Fibroblast of lung (primary cell): ENCODE measurements at regions not wholly inside any gene's neighbourhood (a gene's known extent, or its start where the extent isn't known, plus 50 kb on each side); places are given as distances from the start of the nearest gene placed in this dataset.

Source experiments
- DNase-seq, 2 donors: peaks; one replicate each; pipeline versions ENCODE4 v3.0.0 to v3.0.0-alpha.2; 2010; ENCODE audit warnings: low read depth in 2 of 2
- H2AFZ ChIP-seq: 2 replicates; pipeline ENCODE4 v1.5.1; 2012; ENCODE audit warnings: low read length, control low read depth, inconsistent platforms
- H3K27ac ChIP-seq: 2 replicates; pipeline ENCODE4 v1.5.1; 2011; ENCODE audit warnings: low read length, control low read depth; ENCODE audit not compliant: insufficient read depth
- H3K27me3 ChIP-seq: 2 replicates; pipeline ENCODE4 v1.5.1; 2011; ENCODE audit warnings: mild to moderate bottlenecking, low read length; ENCODE audit not compliant: control insufficient read depth, insufficient read depth
- H3K36me3 ChIP-seq: 2 replicates; pipeline ENCODE4 v1.5.1; 2011; ENCODE audit warnings: low read length; ENCODE audit not compliant: control insufficient read depth, insufficient read depth
- H3K4me1 ChIP-seq: 2 replicates; pipeline ENCODE4 v1.5.1; 2011; ENCODE audit warnings: low read length; ENCODE audit not compliant: control insufficient read depth, insufficient read depth; ENCODE audit errors: extremely low read depth
- H3K4me2 ChIP-seq: 2 replicates; pipeline ENCODE4 v1.5.1; 2011; ENCODE audit warnings: low read length, control low read depth; ENCODE audit not compliant: insufficient read depth; ENCODE audit errors: extremely low read depth
- H3K4me3 ChIP-seq, 4 experiments: fragments of 200-600 bp in 1 of 4; sonication (generic) in 1 of 4; replicated peaks in 1 of 4; 2 replicates each; pipeline ENCODE4 v1.5.1; 2011 to 2016; ENCODE audit warnings: low read length in 4 of 4, low read depth in 3 of 4, mild to moderate bottlenecking in 3 of 4, control low read depth in 2 of 4, inconsistent platforms in 1 of 4, mixed read lengths in 1 of 4; ENCODE audit not compliant: insufficient read depth in 1 of 4; ENCODE audit errors: control extremely low read depth in 1 of 4
- H3K79me2 ChIP-seq: 2 replicates; pipeline ENCODE4 v1.5.1; 2012; ENCODE audit warnings: mild to moderate bottlenecking, low read length, inconsistent platforms; ENCODE audit not compliant: control insufficient read depth, insufficient read depth
- H3K9ac ChIP-seq: 2 replicates; pipeline ENCODE4 v1.5.1; 2011; ENCODE audit warnings: mild to moderate bottlenecking, low read length, control low read depth; ENCODE audit not compliant: insufficient read depth
- H3K9me3 ChIP-seq: 2 replicates; pipeline ENCODE4 v1.5.1; 2012; ENCODE audit warnings: low read depth, low read length; ENCODE audit not compliant: control insufficient read depth, insufficient read depth
- H4K20me1 ChIP-seq: 2 replicates; pipeline ENCODE4 v1.5.1; 2011; ENCODE audit warnings: low read length; ENCODE audit not compliant: control insufficient read depth, insufficient read depth; ENCODE audit errors: extremely low read depth
- EZH2 ChIP-seq: IDR thresholded peaks from 2 replicates; pipeline ENCODE4 v1.5.1; 2012; ENCODE audit warnings: low read length, control low read depth, mild to moderate bottlenecking; ENCODE audit errors: missing control alignments
- TF ChIP-seq, protein P1 (sequence below), 2 donors: IDR thresholded peaks in 1 of 2; conservative IDR thresholded peaks in 1 of 2; 1 replicate in 1 of 2; 2 replicates in 1 of 2; pipeline ENCODE4 v1.5.1; 2011 to 2012; ENCODE audit warnings: low read length in 2 of 2, control low read depth in 1 of 2, inconsistent platforms in 1 of 2, low read depth in 1 of 2, mild to moderate bottlenecking in 1 of 2

DNA sequence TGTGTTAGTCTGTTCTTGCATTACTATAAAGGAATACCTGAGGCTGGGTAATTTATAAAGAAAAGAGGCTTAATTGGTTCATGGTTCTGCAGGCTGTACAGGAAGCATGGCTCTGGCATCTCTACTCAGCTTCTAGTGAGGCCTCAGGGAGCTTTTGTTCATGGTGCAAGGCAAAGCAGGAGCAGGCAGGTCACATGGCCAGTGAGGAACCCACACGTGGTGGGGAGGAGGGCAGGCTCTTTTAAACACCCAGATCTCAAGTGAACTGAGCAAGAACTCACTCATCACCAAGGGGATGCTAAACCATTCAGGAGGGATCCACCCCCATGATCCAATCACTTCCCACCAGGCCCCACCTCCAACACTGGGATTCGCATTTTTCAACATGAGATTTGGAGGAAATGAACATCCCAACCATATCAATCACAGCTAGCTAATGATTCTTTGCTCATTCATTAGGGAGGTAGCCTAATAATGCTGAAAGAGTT, 51.4 kb upstream of the RAP1A start:
- Histone ChIP-seq H3K27ac (no peak overlapping the region), H3K4me3 (no peak overlapping the region), H3K4me1 (peaks cover 25% of the 10 kb centered on the region), H3K79me2 (no peaks in the 10 kb centered on the region), H4K20me1 (no peaks in the 10 kb centered on the region), H3K4me2 (no peak overlapping the region), H2AFZ (no peak overlapping the region), H3K9me3 (no peaks in the 10 kb centered on the region), H3K27me3 (no peaks in the 10 kb centered on the region), H3K36me3 (no peaks in the 10 kb centered on the region), H3K9ac (no peak overlapping the region)
- no peak for TF ChIP-seq EZH2
- TF ChIP-seq, protein P1, sequence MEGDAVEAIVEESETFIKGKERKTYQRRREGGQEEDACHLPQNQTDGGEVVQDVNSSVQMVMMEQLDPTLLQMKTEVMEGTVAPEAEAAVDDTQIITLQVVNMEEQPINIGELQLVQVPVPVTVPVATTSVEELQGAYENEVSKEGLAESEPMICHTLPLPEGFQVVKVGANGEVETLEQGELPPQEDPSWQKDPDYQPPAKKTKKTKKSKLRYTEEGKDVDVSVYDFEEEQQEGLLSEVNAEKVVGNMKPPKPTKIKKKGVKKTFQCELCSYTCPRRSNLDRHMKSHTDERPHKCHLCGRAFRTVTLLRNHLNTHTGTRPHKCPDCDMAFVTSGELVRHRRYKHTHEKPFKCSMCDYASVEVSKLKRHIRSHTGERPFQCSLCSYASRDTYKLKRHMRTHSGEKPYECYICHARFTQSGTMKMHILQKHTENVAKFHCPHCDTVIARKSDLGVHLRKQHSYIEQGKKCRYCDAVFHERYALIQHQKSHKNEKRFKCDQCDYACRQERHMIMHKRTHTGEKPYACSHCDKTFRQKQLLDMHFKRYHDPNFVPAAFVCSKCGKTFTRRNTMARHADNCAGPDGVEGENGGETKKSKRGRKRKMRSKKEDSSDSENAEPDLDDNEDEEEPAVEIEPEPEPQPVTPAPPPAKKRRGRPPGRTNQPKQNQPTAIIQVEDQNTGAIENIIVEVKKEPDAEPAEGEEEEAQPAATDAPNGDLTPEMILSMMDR (conservative IDR thresholded peaks at IDR 0.05 in 1 of 2, IDR thresholded peaks at IDR 0.05 in 1 of 2; ENCODE audit: low read depth in 1 of 2, low read length in 2 of 2) = no peak
- no peak for DNase-seq
